H1 (cell line): ENCODE measurements at regions not wholly inside any gene's neighbourhood (a gene's known extent, or its start where the extent isn't known, plus 50 kb on each side); places are given as distances from the start of the nearest gene placed in this dataset.

Experiments used
- CHD7 ChIP-seq: fragments of 300-600 bp; sonication (generic); IDR thresholded peaks from 2 replicates; pipeline ENCODE4 v1.7.1; 2012; ENCODE audit warnings: low read length, moderate library complexity, mild to moderate bottlenecking, inconsistent platforms; ENCODE audit not compliant: insufficient replicate concordance
- SUZ12 ChIP-seq: fragments of 200-600 bp; sonication (generic); IDR thresholded peaks from 2 replicates; pipeline ENCODE4 v1.6.1; 2012; ENCODE audit warnings: mild to moderate bottlenecking, inconsistent platforms, low read length, moderate library complexity, mixed read lengths

GRCh38 chr18:75857558-75857957 lies 430.1 kb upstream of the SMIM21 start (continued):
- TF ChIP-seq CHD7 (no peak), SUZ12 (no peak)
